ENCODE measurements at regions not wholly inside any gene's neighbourhood (a gene's known extent, or its start where the extent isn't known, plus 50 kb on each side); places are given as distances from the start of the nearest gene placed in this dataset.

GRCh38 chr17:13253733-13254410 is 236.0 kb upstream of the ELAC2 start:
- H3K4me3 ChIP-seq (ENCODE audit: control extremely low read depth in 1 of 5, extremely low read depth in 1 of 5, insufficient read depth in 1 of 5, low read depth in 2 of 5, low read length in 4 of 5) = no peak overlapping the region
- Mint-ChIP-seq H3K4me3 (no peak overlapping the region), H3K4me1 (no peaks in the 10 kb centered on the region), H3K27me3 (no peaks in the 10 kb centered on the region), H3K27ac (no peak overlapping the region), H3K9me3 (ENCODE audit: insufficient read depth) (no peaks in the 10 kb centered on the region)
- no CpG with 5 or more reads among the region's 3 CpGs for WGBS (ENCODE audit: insufficient coverage)
- H4K20me1 ChIP-seq (ENCODE audit: control insufficient read depth, insufficient read depth, low read length, poor library complexity, severe bottlenecking) = no peaks in the 10 kb centered on the region
- no peak overlapping the region for H3K27ac ChIP-seq (ENCODE audit: low read length in 2 of 2)
- no peak for TF ChIP-seq CTCF (IDR thresholded peaks at IDR 0.05)
- TF ChIP-seq EZH2 (IDR thresholded peaks at IDR 0.05; ENCODE audit: borderline replicate concordance, insufficient read depth, low read depth, low read length, poor library complexity, severe bottlenecking) = no peak
- H2AFZ ChIP-seq (ENCODE audit: insufficient read depth, low read depth, low read length, poor library complexity, severe bottlenecking) = no peak overlapping the region
- ChIA-PET CTCF (no interaction called here), POLR2A (no interaction called here)
- no peaks in the 10 kb centered on the region for H3K79me2 ChIP-seq (ENCODE audit: control insufficient read depth, insufficient read depth, low read length)
- no peak for ATAC-seq (ENCODE audit: low read depth)
- no peaks in the 10 kb centered on the region for H3K9me3 ChIP-seq (ENCODE audit: control extremely low read depth in 1 of 3, control insufficient read depth in 2 of 3, insufficient read depth in 1 of 3, low read length in 2 of 3)
- H3K36me3 ChIP-seq (replicated peaks in 1 of 2; ENCODE audit: control extremely low read depth in 1 of 2, control insufficient read depth in 1 of 2, extremely low read depth in 1 of 2, insufficient read depth in 2 of 2, low read length in 1 of 2) = no peaks in the 10 kb centered on the region
- intact Hi-C loops (cut with micrococcal nuclease) = no loop called here
- H3K27me3 ChIP-seq (replicated peaks in 1 of 4; ENCODE audit: control extremely low read depth in 1 of 4, control insufficient read depth in 3 of 4, insufficient read depth in 4 of 4, low read length in 3 of 4) = no peaks in the 10 kb centered on the region
- no peak overlapping the region for H3K9ac ChIP-seq (ENCODE audit: low read length)
- no peak for DNase-seq
- H3K4me1 ChIP-seq (ENCODE audit: control insufficient read depth in 2 of 2, insufficient read depth in 2 of 2, low read length in 2 of 2) = no peaks in the 10 kb centered on the region
- H3K4me2 ChIP-seq (replicated peaks; ENCODE audit: low read depth, low read length, poor library complexity, severe bottlenecking) = no peak overlapping the region

GRCh38 chr17:13244513-13244912 is 226.7 kb upstream of the ELAC2 start:
- no peak overlapping the region for H3K4me2 ChIP-seq (replicated peaks; ENCODE audit: low read depth, low read length, poor library complexity, severe bottlenecking)
- no peak overlapping the region for H2AFZ ChIP-seq (ENCODE audit: insufficient read depth, low read depth, low read length, poor library complexity, severe bottlenecking)
- no peak for DNase-seq
- no peaks in the 10 kb centered on the region for H4K20me1 ChIP-seq (ENCODE audit: control insufficient read depth, insufficient read depth, low read length, poor library complexity, severe bottlenecking)
- H3K9me3 Mint-ChIP-seq (ENCODE audit: insufficient read depth) = no peaks in the 10 kb centered on the region
- 100% methylated on average over 4 of the region's 5 CpGs for WGBS (ENCODE audit: insufficient coverage)
- H3K36me3 ChIP-seq (replicated peaks in 1 of 2; ENCODE audit: control extremely low read depth in 1 of 2, control insufficient read depth in 1 of 2, extremely low read depth in 1 of 2, insufficient read depth in 2 of 2, low read length in 1 of 2) = no peaks in the 10 kb centered on the region
- no peak overlapping the region for H3K4me3 Mint-ChIP-seq
- no peaks in the 10 kb centered on the region for H3K79me2 ChIP-seq (ENCODE audit: control insufficient read depth, insufficient read depth, low read length)
- H3K27me3 ChIP-seq (replicated peaks in 1 of 4; ENCODE audit: control extremely low read depth in 1 of 4, control insufficient read depth in 3 of 4, insufficient read depth in 4 of 4, low read length in 3 of 4) = no peaks in the 10 kb centered on the region
- no peaks in the 10 kb centered on the region for H3K4me1 Mint-ChIP-seq
- POLR2A ChIA-PET = no interaction called here
- TF ChIP-seq EZH2 (IDR thresholded peaks at IDR 0.05; ENCODE audit: borderline replicate concordance, insufficient read depth, low read depth, low read length, poor library complexity, severe bottlenecking) (no peak), CTCF (IDR thresholded peaks at IDR 0.05) (no peak)
- no peaks in the 10 kb centered on the region for H3K4me1 ChIP-seq (ENCODE audit: control insufficient read depth in 2 of 2, insufficient read depth in 2 of 2, low read length in 2 of 2)
- no peak overlapping the region for H3K9ac ChIP-seq (ENCODE audit: low read length)
- H3K4me3 ChIP-seq (ENCODE audit: control extremely low read depth in 1 of 5, extremely low read depth in 1 of 5, insufficient read depth in 1 of 5, low read depth in 2 of 5, low read length in 4 of 5) = no peak overlapping the region
- intact Hi-C loops (cut with micrococcal nuclease) = no loop called here
- H3K9me3 ChIP-seq (ENCODE audit: control extremely low read depth in 1 of 3, control insufficient read depth in 2 of 3, insufficient read depth in 1 of 3, low read length in 2 of 3) = peaks cover 0 to 4% (median 0%) of the 10 kb centered on the region in 3 donors
- no peak overlapping the region for H3K27ac ChIP-seq (ENCODE audit: low read length in 2 of 2)
- CTCF ChIA-PET = no interaction called here
- ATAC-seq (ENCODE audit: low read depth) = no peak
- no peak overlapping the region for H3K27ac Mint-ChIP-seq
- H3K27me3 Mint-ChIP-seq = no peaks in the 10 kb centered on the region
